Ectodermal cell (in vitro differentiated cells): ENCODE measurements at regions not wholly inside any gene's neighbourhood (a gene's known extent, or its start where the extent isn't known, plus 50 kb on each side); places are given as distances from the start of the nearest gene placed in this dataset.

Experiments
- H3K27ac ChIP-seq: 2 replicates; pipeline ENCODE4 v1.7.0; 2013; ENCODE audit warnings: mild to moderate bottlenecking, low read depth, low read length; ENCODE audit not compliant: insufficient read depth, poor library complexity, severe bottlenecking
- H3K27me3 ChIP-seq: 2 replicates; pipeline ENCODE4 v1.7.0; 2013; ENCODE audit warnings: mild to moderate bottlenecking, low read length; ENCODE audit not compliant: insufficient read depth, control insufficient read depth, poor library complexity, severe bottlenecking
- H3K36me3 ChIP-seq: one replicate; pipeline ENCODE4 v1.7.0; 2013; ENCODE audit warnings: low read length; ENCODE audit not compliant: control insufficient read depth, insufficient read depth
- H3K4me1 ChIP-seq: one replicate; pipeline ENCODE4 v1.7.0; 2013; ENCODE audit warnings: low read length; ENCODE audit not compliant: control insufficient read depth, insufficient read depth
- H3K4me3 ChIP-seq: 2 replicates; pipeline ENCODE4 v1.7.0; 2013; ENCODE audit warnings: low read depth, low read length, control low read depth; ENCODE audit not compliant: insufficient read depth
- H3K9me3 ChIP-seq: 2 replicates; pipeline ENCODE4 v1.7.0; 2013; ENCODE audit warnings: mild to moderate bottlenecking, low read length, moderate library complexity; ENCODE audit not compliant: control insufficient read depth
- WGBS, 2 experiments: methylation state at CpG; one replicate each; pipeline ENCODE4 v1.1.7; 2013; ENCODE audit warnings: missing lambda C conversion rate in 2 of 2; 5-methylcytosine and 5-hydroxymethylcytosine counted together

DNA sequence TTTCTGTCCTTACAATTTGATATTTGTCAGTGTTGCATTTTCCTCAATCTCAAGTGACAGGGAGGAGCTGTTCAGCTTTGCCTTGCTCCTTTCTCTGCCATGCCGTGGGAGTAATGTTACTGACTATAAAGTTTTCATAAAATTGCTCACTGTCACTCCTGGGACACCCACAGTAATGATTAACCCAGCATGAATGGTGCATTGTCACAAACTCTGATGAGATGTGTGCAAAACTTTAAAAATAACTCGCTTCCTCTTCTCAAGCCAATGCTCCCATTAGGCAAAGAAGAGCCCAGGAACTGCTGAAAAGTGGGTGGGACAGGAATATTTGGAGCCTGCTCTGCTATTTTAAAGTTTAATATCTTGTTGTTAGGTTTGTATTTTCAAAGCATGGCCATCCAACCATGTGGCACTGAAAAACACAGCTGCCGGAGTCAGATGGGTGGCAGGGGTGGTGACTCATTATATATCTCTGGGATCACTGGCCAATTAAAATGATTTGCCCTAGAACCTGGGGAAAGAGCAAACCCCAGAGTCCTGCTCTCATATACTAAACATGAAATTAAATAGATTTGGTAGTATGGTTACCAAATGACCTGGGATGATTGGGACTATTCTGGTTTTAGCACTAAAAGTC, 260.1 kb downstream of the BTBD3 start:
- no peak overlapping the region for H3K27ac ChIP-seq

GRCh38 chr20:12179692-12180091, 262.0 kb downstream of the BTBD3 start:
- Histone ChIP-seq H3K36me3 (no peaks in the 10 kb centered on the region), H3K4me1 (no peaks in the 10 kb centered on the region), H3K27me3 (no peaks in the 10 kb centered on the region), H3K27ac (no peak overlapping the region), H3K4me3 (no peak overlapping the region), H3K9me3 (no peaks in the 10 kb centered on the region)
- WGBS, 2 experiments: no CpG with 5 or more reads among the region's 1 CpG

More for the DNA sequence above, 260.1 kb downstream of the BTBD3 start:
- Histone ChIP-seq H3K4me3 (no peak overlapping the region), H3K27me3 (no peaks in the 10 kb centered on the region), H3K4me1 (no peaks in the 10 kb centered on the region), H3K9me3 (no peaks in the 10 kb centered on the region), H3K36me3 (no peaks in the 10 kb centered on the region)
- WGBS, 2 experiments: 92 to 100% methylated on average over 3 of the region's 3 CpGs

- Histone ChIP-seq H3K36me3 (no peaks in the 10 kb centered on the region), H3K27ac (no peak overlapping the region), H3K27me3 (no peaks in the 10 kb centered on the region), H3K4me3 (no peak overlapping the region), H3K4me1 (no peaks in the 10 kb centered on the region), H3K9me3 (no peaks in the 10 kb centered on the region)
- 91 to 93% methylated on average over 4 to 5 of the region's 5 CpGs for WGBS, 2 experiments
Observed at GRCh38 chr20:12180107-12180661, 262.5 kb downstream of the BTBD3 start.

DNA sequence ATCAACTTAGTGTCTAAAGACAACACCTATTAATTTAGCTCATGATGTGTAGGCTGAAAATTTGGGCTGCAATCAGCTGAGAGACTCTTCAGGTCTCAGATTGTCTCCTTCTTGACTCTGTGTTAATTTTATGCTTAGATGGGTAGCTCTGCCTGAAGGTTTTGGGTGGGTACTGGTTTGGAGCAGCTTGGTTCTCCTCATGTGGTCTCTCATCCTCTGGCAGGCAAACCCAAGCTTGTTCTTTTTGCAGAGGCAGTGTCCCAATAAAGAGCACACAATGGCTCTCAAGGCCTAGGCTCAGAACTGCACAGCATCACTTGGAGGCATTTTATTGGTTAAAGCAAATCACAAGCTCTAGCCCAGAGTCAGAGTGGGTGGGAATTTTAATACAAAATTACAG, 280.6 kb downstream of the BTBD3 start:
- no peaks in the 10 kb centered on the region for H3K27me3 ChIP-seq
- no peak overlapping the region for H3K27ac ChIP-seq
- H3K4me3 ChIP-seq: no peak overlapping the region
- H3K9me3 ChIP-seq: no peaks in the 10 kb centered on the region
- no peaks in the 10 kb centered on the region for H3K36me3 ChIP-seq
- no peaks in the 10 kb centered on the region for H3K4me1 ChIP-seq

- WGBS, 2 experiments: 88 to 90% methylated on average over 3 to 4 of the region's 5 CpGs
- H3K27ac ChIP-seq: no peak overlapping the region
- no peaks in the 10 kb centered on the region for H3K36me3 ChIP-seq
- H3K4me3 ChIP-seq: no peak overlapping the region
- no peaks in the 10 kb centered on the region for H3K27me3 ChIP-seq
- no peaks in the 10 kb centered on the region for H3K4me1 ChIP-seq
- no peaks in the 10 kb centered on the region for H3K9me3 ChIP-seq
Observed at GRCh38 chr20:12199703-12200102, 282.0 kb downstream of the BTBD3 start.

DNA sequence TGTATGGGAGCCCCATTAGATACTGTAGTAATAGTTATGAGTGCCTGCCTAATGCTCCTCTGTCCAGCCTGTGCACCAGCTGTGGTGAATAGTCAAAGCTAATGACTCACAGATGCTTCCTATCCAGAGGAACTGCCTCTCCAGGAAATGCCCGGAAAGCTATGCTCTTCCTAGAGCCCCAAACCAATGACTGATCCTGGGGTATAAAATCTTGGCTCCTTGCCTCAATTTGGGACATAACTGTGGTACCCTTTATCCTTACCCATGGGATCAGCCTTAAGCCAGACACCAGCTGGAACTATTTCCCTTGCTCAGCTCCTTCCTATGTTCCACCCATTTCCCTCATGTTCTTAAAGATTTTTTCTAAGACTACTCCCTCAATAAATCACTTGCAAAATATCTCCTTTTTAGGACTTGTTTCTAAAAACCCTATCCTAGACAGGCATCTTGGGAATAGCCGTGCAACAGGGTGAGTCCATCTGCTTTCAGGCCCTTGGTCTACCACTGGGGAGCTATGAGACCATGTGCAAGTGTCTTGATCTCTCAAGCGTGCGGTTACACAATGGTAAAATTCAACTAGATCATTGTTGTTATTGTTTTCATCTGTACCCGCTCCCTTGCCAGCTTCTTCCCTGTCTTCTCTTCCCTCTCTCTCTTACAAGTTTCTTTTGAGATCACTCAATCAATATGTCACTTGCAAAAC, 283.7 kb downstream of the BTBD3 start:
- H3K27ac ChIP-seq: no peak overlapping the region
- no peaks in the 10 kb centered on the region for H3K36me3 ChIP-seq
- H3K27me3 ChIP-seq: no peaks in the 10 kb centered on the region
- WGBS, 2 experiments: 93 to 96% methylated on average over 5 of the region's 5 CpGs
- no peak overlapping the region for H3K4me3 ChIP-seq
- H3K4me1 ChIP-seq: no peaks in the 10 kb centered on the region
- no peaks in the 10 kb centered on the region for H3K9me3 ChIP-seq

DNA sequence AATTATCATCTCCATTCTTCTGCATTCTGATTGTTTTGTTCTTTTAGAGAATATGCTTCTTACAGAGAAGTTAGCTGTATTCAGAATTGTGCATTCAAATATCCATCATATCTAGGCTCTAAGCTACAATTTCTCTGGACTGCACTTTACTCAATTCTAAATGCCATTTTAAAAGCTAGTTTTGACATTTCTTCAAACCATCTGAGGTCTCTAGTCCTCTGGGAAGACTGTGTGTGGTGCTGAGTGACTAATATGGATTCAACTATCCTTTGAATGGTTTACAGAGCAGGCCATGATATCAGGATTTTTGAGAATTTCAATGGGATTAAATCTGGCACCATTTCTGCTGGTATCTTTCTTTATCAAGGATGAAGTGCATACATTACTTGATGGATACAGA, 285.7 kb downstream of the BTBD3 start:
- H3K9me3 ChIP-seq: no peaks in the 10 kb centered on the region
- H3K4me1 ChIP-seq: no peaks in the 10 kb centered on the region
- H3K4me3 ChIP-seq: no peak overlapping the region
- H3K36me3 ChIP-seq: no peaks in the 10 kb centered on the region
- no peak overlapping the region for H3K27ac ChIP-seq
- H3K27me3 ChIP-seq: no peaks in the 10 kb centered on the region

GRCh38 chr20:12203981-12204380, 286.3 kb downstream of the BTBD3 start:
- H3K4me3 ChIP-seq: no peak overlapping the region
- H3K27ac ChIP-seq: no peak overlapping the region
- WGBS, 2 experiments: 91 to 93% methylated on average over 1 of the region's 1 CpG
- no peaks in the 10 kb centered on the region for H3K27me3 ChIP-seq
- no peaks in the 10 kb centered on the region for H3K4me1 ChIP-seq
- H3K9me3 ChIP-seq: no peaks in the 10 kb centered on the region
- H3K36me3 ChIP-seq: no peaks in the 10 kb centered on the region

GRCh38 chr20:12207875-12208274, 290.2 kb downstream of the BTBD3 start:
- H3K36me3 ChIP-seq: no peaks in the 10 kb centered on the region
- no peak overlapping the region for H3K27ac ChIP-seq
- 25 to 56% methylated on average over 1 of the region's 1 CpG for WGBS, 2 experiments
- H3K9me3 ChIP-seq: no peaks in the 10 kb centered on the region
- no peaks in the 10 kb centered on the region for H3K4me1 ChIP-seq
- H3K27me3 ChIP-seq: no peaks in the 10 kb centered on the region
- no peak overlapping the region for H3K4me3 ChIP-seq

GRCh38 chr20:12210591-12210990, 292.9 kb downstream of the BTBD3 start:
- no peak overlapping the region for H3K4me3 ChIP-seq
- no peak overlapping the region for H3K27ac ChIP-seq
- 94 to 96% methylated on average over 3 of the region's 3 CpGs for WGBS, 2 experiments
- no peaks in the 10 kb centered on the region for H3K27me3 ChIP-seq
- no peaks in the 10 kb centered on the region for H3K36me3 ChIP-seq
- no peaks in the 10 kb centered on the region for H3K9me3 ChIP-seq
- H3K4me1 ChIP-seq: no peaks in the 10 kb centered on the region
